ENCODE measurements at regions not wholly inside any gene's neighbourhood (a gene's known extent, or its start where the extent isn't known, plus 50 kb on each side); places are given as distances from the start of the nearest gene placed in this dataset.

DNA sequence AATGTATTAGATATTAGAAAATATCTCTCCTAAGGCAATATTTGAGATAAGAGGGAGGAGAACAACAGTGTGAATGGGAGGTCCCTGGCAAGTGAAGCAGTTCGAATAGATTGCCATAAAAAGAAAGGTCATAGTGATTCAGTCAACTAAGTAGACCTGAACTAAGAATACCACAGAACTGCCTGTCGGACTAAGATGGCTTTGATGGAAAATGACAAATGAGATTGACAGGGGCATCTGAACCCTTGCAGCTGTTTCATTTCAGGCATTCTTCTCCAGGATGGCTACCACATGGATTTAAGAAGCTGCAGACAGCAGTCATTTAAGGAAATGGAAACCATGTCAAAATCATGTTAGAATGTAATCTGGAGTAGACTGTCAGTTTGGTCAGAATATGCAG is 308.4 kb upstream of the MEF2C start:
- no peak for TF ChIP-seq POLR2A (IDR thresholded peaks at IDR 0.05; ENCODE audit: low read depth, low read length)
- TF ChIP-seq TAF1 (IDR thresholded peaks at IDR 0.05; ENCODE audit: low read depth, low read length) = no peak
- no peak for TF ChIP-seq PAX5 (IDR thresholded peaks at IDR 0.05; ENCODE audit: insufficient read depth, low read length, severe bottlenecking)
- TF ChIP-seq SPI1 (IDR thresholded peaks at IDR 0.05; ENCODE audit: low read depth, low read length) = no peak
- TF ChIP-seq POLR2AphosphoS5 (IDR thresholded peaks at IDR 0.05; ENCODE audit: low read depth, low read length) = no peak
- TF ChIP-seq POU2F2 (IDR thresholded peaks at IDR 0.05; ENCODE audit: low read depth, low read length) = no peak
